ENCODE measurements at regions not wholly inside any gene's neighbourhood (a gene's known extent, or its start where the extent isn't known, plus 50 kb on each side); places are given as distances from the start of the nearest gene placed in this dataset.

DNA sequence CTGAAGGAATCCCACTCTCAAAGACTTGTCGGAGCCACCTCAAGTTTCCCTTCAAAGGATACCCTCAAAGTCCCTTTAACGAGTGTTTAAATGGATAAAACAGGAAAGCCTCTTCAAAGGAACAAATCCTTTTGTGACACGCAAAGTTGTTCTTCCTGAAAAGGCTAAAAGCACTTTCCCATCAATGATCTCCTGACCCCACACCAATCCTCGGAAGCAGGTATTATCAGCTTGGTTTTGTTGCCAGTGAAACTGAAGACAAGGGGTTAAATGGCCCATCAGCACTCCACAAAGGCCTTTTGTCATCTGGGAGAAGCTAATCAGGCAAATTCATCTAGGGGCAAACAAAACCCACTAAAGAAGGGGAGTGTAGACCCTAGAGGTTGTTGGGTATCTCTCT lies 418.0 kb upstream of the ID2 start:
- H2AFZ ChIP-seq (ENCODE audit: insufficient read depth, low read depth, low read length, poor library complexity, severe bottlenecking), result no peak overlapping the region
- no CpG with 5 or more reads among the region's 4 CpGs for WGBS (ENCODE audit: insufficient coverage)
- H3K4me1 Mint-ChIP-seq, result peaks cover 28% of the 10 kb centered on the region

DNA sequence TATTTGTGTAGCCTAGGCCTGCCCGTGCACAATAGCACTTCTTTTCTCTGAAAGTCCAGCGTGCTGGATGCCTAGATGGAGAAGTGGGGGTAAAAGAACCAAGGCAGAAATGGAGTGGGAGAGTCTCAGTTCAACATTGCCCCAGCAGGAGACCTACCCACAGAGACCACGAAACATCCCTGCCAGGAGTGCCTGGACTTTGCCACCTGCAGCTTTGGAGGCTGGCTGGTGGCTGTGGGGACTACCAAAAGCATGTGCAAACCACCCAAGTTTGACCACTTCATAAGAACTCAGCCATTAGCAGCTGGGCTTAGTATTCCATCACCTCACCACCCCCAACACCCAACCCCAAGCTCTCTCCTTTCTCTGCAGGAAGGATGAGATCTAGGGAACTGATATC lies 416.9 kb upstream of the ID2 start:
- Histone ChIP-seq H4K20me1 (ENCODE audit: insufficient read depth, low read length) (no peaks in the 10 kb centered on the region), H3K79me2 (ENCODE audit: insufficient read depth, low read length) (no peaks in the 10 kb centered on the region), H3K27me3 (ENCODE audit: control insufficient read depth in 2 of 2, insufficient read depth in 2 of 2, low read length in 2 of 2) (no peaks in the 10 kb centered on the region), H3K4me3 (replicated peaks in 1 of 3; ENCODE audit: low read depth in 2 of 3, low read length in 3 of 3) (no peak overlapping the region), H2AFZ (ENCODE audit: insufficient read depth, low read depth, low read length, poor library complexity, severe bottlenecking) (no peak overlapping the region), H3K36me3 (replicated peaks in 1 of 2; ENCODE audit: control insufficient read depth in 1 of 2, insufficient read depth in 2 of 2, low read length in 2 of 2) (no peaks in the 10 kb centered on the region), H3K27ac (ENCODE audit: low read depth in 1 of 2, low read length in 2 of 2) (no peak overlapping the region), H3K4me1 (ENCODE audit: control insufficient read depth in 1 of 2, insufficient read depth in 2 of 2, low read length in 2 of 2) (peaks cover 13 to 16% of the 10 kb centered on the region in 2 donors), H3K9ac (ENCODE audit: insufficient read depth, low read length, poor library complexity, severe bottlenecking) (no peak overlapping the region), H3K4me2 (replicated peaks; ENCODE audit: extremely low read depth, low read length, poor library complexity, severe bottlenecking) (no peak overlapping the region), H3K9me3 (replicated peaks in 1 of 2; ENCODE audit: control insufficient read depth in 1 of 2, insufficient read depth in 1 of 2, low read length in 2 of 2) (no peaks in the 10 kb centered on the region)
- TF ChIP-seq, protein P1, sequence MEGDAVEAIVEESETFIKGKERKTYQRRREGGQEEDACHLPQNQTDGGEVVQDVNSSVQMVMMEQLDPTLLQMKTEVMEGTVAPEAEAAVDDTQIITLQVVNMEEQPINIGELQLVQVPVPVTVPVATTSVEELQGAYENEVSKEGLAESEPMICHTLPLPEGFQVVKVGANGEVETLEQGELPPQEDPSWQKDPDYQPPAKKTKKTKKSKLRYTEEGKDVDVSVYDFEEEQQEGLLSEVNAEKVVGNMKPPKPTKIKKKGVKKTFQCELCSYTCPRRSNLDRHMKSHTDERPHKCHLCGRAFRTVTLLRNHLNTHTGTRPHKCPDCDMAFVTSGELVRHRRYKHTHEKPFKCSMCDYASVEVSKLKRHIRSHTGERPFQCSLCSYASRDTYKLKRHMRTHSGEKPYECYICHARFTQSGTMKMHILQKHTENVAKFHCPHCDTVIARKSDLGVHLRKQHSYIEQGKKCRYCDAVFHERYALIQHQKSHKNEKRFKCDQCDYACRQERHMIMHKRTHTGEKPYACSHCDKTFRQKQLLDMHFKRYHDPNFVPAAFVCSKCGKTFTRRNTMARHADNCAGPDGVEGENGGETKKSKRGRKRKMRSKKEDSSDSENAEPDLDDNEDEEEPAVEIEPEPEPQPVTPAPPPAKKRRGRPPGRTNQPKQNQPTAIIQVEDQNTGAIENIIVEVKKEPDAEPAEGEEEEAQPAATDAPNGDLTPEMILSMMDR (IDR thresholded peaks at IDR 0.05), result no peak
- Mint-ChIP-seq H3K4me1 (peaks cover 20% of the 10 kb centered on the region), H3K9me3 (peaks cover 0 to 3% (median 0%) of the 10 kb centered on the region in 7 donors), H3K27ac (no peak overlapping the region), H3K4me3 (no peak overlapping the region), H3K27me3 (ENCODE audit: low read depth in 3 of 3) (no peaks in the 10 kb centered on the region), H3K36me3 (no peaks in the 10 kb centered on the region)
- 100% methylated on average over 2 of the region's 3 CpGs for WGBS (ENCODE audit: insufficient coverage)
- no peak for DNase-seq
- intact Hi-C loops (cut with micrococcal nuclease), result no loop called here

More for the DNA sequence above, 418.0 kb upstream of the ID2 start:
- no peak overlapping the region for H3K9ac ChIP-seq (ENCODE audit: insufficient read depth, low read length, poor library complexity, severe bottlenecking)
- no peak overlapping the region for H3K27ac ChIP-seq (ENCODE audit: low read depth in 1 of 2, low read length in 2 of 2)
- TF ChIP-seq, protein P1 (IDR thresholded peaks at IDR 0.05), result no peak
- H3K4me2 ChIP-seq (replicated peaks; ENCODE audit: extremely low read depth, low read length, poor library complexity, severe bottlenecking), result no peak overlapping the region
- no peak overlapping the region for H3K4me3 Mint-ChIP-seq
- no peak overlapping the region for H3K4me3 ChIP-seq (replicated peaks in 1 of 3; ENCODE audit: low read depth in 2 of 3, low read length in 3 of 3)
- H4K20me1 ChIP-seq (ENCODE audit: insufficient read depth, low read length), result no peaks in the 10 kb centered on the region
- H3K27me3 ChIP-seq (ENCODE audit: control insufficient read depth in 2 of 2, insufficient read depth in 2 of 2, low read length in 2 of 2), result no peaks in the 10 kb centered on the region
- no peaks in the 10 kb centered on the region for H3K36me3 ChIP-seq (replicated peaks in 1 of 2; ENCODE audit: control insufficient read depth in 1 of 2, insufficient read depth in 2 of 2, low read length in 2 of 2)
- H3K79me2 ChIP-seq (ENCODE audit: insufficient read depth, low read length), result no peaks in the 10 kb centered on the region
- H3K4me1 ChIP-seq (ENCODE audit: control insufficient read depth in 1 of 2, insufficient read depth in 2 of 2, low read length in 2 of 2), result peaks cover 21 to 25% of the 10 kb centered on the region in 2 donors
- no peak overlapping the region for H3K27ac Mint-ChIP-seq
- no peaks in the 10 kb centered on the region for H3K27me3 Mint-ChIP-seq (ENCODE audit: low read depth in 3 of 3)
- H3K36me3 Mint-ChIP-seq, result no peaks in the 10 kb centered on the region
- H3K9me3 ChIP-seq (replicated peaks in 1 of 2; ENCODE audit: control insufficient read depth in 1 of 2, insufficient read depth in 1 of 2, low read length in 2 of 2), result no peaks in the 10 kb centered on the region
- no peak for DNase-seq
- peaks cover 0 to 3% (median 0%) of the 10 kb centered on the region in 7 donors for H3K9me3 Mint-ChIP-seq
- intact Hi-C loops (cut with micrococcal nuclease), result no loop called here

All from CD14-positive monocyte (primary cell).